ENCODE measurements at regions not wholly inside any gene's neighbourhood (a gene's known extent, or its start where the extent isn't known, plus 50 kb on each side); places are given as distances from the start of the nearest gene placed in this dataset.

DNA sequence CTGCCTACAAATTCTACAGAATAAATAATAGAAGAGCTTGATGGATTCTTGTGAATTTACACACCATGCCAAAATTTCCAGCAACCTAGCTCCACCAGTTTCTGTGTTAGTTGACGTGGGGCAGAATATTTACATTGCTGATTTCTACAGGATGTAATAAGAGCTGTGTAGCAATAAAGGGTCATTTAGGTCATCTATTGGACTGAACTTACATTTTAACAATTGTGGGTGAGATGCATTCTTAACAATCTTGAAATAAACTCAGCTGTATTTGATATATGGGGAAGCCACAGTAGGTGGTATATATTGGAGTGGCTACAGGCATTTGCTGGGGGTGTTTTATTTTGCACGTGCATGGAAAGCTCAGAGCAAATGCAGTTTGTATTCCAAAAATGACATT lies 655.3 kb downstream of the IQCM start:
- H3K4me3 ChIP-seq (ENCODE audit: control insufficient read depth, low read depth, low read length), result no peak overlapping the region
- TF ChIP-seq, protein P1, sequence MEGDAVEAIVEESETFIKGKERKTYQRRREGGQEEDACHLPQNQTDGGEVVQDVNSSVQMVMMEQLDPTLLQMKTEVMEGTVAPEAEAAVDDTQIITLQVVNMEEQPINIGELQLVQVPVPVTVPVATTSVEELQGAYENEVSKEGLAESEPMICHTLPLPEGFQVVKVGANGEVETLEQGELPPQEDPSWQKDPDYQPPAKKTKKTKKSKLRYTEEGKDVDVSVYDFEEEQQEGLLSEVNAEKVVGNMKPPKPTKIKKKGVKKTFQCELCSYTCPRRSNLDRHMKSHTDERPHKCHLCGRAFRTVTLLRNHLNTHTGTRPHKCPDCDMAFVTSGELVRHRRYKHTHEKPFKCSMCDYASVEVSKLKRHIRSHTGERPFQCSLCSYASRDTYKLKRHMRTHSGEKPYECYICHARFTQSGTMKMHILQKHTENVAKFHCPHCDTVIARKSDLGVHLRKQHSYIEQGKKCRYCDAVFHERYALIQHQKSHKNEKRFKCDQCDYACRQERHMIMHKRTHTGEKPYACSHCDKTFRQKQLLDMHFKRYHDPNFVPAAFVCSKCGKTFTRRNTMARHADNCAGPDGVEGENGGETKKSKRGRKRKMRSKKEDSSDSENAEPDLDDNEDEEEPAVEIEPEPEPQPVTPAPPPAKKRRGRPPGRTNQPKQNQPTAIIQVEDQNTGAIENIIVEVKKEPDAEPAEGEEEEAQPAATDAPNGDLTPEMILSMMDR (conservative IDR thresholded peaks at IDR 0.05; ENCODE audit: control insufficient read depth, insufficient read depth, low read depth, low read length), result no peak
- DNase-seq (ENCODE audit: low read depth), result no peak

DNA sequence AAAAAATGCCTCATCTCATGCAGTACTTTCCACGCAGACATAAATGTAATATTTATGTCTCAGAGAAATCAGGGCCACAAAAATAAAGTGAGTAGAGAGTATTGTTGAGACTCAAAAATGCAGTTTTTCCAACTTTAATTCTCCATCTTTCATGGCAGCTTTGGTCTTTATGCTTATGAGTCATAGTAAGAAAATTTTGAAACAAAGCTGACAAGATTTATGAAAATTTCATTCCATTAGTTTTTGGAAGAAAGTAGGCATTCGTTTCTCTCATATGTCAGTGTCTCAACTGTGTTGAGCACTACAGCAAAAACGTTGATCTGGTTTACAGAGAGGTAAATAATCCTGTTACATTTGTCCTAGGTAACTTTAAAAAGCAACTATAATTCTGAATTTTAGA lies 656.8 kb downstream of the IQCM start:
- TF ChIP-seq, protein P1 (conservative IDR thresholded peaks at IDR 0.05; ENCODE audit: control insufficient read depth, insufficient read depth, low read depth, low read length), result no peak
- H3K4me3 ChIP-seq (ENCODE audit: control insufficient read depth, low read depth, low read length), result no peak overlapping the region
- no peak for DNase-seq (ENCODE audit: low read depth)

DNA sequence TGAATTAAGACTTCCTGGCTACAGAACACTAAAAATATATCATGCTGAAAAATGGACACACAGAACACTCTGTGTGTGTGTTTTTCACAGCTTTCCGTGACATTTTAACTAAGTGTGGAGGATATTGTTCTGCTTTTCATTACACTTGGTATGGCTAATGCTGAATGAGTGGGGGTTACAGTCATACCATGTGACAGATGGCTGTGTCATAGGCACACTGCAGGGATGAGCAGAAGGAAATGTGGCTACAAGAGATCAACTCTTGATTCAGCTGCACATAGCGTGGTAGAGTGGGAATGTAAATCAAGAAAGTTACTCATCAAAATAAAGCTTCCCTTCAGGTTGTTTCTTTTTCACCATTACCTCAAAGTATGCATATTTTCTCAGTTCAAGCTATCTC lies 669.8 kb downstream of the IQCM start:
- DNase-seq (ENCODE audit: low read depth), result peak; percentile 77
- TF ChIP-seq, protein P1 (conservative IDR thresholded peaks at IDR 0.05; ENCODE audit: control insufficient read depth, insufficient read depth, low read depth, low read length), result no peak
- H3K4me3 ChIP-seq (ENCODE audit: control insufficient read depth, low read depth, low read length), result no peak overlapping the region

DNA sequence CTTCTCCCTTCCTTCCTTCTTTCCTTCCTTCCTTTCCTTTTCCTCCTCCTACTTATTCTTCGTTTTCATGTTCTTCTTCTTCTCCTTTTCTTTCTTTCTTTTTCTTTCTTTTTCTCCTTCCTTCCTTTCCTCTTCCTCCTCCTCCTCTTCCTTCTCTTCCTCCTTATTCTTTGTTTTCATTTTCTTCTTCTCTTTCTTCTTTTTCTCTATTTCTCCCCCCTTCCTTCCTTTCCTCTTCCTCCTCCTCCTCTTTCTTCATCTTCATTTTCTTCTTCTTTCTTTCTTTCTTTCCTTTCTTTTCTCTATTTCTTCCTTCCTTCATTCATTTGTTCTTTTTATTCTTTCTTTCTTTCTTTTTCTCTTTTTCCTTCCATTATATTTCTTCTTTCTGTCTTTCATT lies 671.6 kb downstream of the IQCM start:
- no peak overlapping the region for H3K4me3 ChIP-seq (ENCODE audit: control insufficient read depth, low read depth, low read length)
- DNase-seq (ENCODE audit: low read depth), result no peak
- TF ChIP-seq, protein P1 (conservative IDR thresholded peaks at IDR 0.05; ENCODE audit: control insufficient read depth, insufficient read depth, low read depth, low read length), result no peak

DNA sequence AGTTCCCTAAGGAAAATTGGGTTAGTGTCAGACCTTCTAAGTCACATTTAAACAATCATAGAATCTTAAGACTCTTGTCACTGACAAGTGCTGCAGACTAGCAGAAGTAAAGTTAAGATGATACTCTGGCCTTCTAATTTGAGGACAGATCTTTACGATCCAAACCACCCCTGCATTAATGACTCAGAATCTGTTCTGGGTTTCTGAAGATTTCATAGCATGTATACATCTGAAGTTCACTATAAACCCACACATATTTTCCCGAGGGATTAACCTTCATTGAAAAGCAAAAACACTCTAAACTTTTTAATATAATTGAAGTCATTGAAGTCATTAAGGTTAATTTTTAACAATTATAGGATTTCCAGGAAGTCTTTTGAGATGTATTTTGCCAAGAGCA lies 674.3 kb downstream of the IQCM start:
- peak; percentile 12 for DNase-seq (ENCODE audit: low read depth)
- TF ChIP-seq, protein P1 (conservative IDR thresholded peaks at IDR 0.05; ENCODE audit: control insufficient read depth, insufficient read depth, low read depth, low read length), result no peak
- no peak overlapping the region for H3K4me3 ChIP-seq (ENCODE audit: control insufficient read depth, low read depth, low read length)

DNA sequence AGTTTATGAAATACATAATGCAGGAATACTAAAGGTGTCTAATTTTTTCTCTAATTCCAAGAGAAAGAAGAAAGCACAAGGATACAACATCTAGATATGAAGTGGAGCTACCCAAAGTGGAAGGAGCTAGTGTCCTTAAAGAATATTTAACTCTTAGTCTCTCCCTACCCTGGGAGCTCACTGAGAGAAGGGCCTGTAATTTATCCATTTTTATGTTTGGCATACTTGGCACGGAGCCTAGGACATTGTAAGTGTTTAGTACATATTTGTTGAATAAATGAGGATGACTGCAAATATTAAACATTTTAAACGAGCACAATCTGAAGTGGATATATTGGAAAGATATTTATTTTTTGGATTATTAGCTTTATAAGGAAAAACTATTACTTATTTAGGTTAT lies 674.8 kb downstream of the IQCM start:
- peak; percentile 40 for DNase-seq (ENCODE audit: low read depth)
- H3K4me3 ChIP-seq (ENCODE audit: control insufficient read depth, low read depth, low read length), result no peak overlapping the region
- TF ChIP-seq, protein P1 (conservative IDR thresholded peaks at IDR 0.05; ENCODE audit: control insufficient read depth, insufficient read depth, low read depth, low read length), result no peak

DNA sequence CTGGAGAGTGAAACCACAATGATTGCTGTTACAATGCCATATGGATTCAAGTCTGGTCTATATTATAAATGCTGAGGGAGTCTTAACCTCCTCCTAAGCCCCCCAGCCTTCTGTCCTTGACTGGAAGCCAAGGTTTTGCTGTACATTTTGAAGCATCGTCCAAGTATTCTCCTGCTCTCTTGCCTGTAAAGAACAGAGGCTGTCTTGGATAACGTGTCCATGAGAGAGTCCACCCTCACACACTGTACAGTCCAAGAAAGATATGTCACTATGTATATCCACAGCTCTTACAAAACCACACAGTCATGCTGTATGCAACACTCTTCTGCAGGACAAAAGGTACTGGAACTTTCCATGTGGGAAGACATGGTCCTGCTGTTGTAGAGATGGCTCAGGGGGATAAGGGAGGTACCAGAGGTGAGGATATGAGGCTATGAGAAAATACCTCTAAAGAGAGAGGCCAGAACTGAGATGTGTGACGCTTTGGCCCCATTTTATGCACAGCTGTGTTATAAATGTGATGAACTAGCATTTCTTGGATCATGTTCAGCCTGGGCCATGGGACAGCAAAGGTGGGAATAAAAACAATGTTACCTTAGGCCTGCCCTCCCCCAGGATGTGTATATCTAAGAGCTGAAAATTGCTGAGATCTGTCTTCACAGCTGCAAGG lies 678.6 kb downstream of the IQCM start:
- no peak overlapping the region for H3K4me3 ChIP-seq (ENCODE audit: control insufficient read depth, low read depth, low read length)
- no peak for DNase-seq (ENCODE audit: low read depth)
- TF ChIP-seq, protein P1 (conservative IDR thresholded peaks at IDR 0.05; ENCODE audit: control insufficient read depth, insufficient read depth, low read depth, low read length), result no peak
